HepG2 (cell line): ENCODE measurements at regions not wholly inside any gene's neighbourhood (a gene's known extent, or its start where the extent isn't known, plus 50 kb on each side); places are given as distances from the start of the nearest gene placed in this dataset.

Source experiments
- ATAC-seq: fragments of 200-7000 bp; cut with Tn5 transposase; 3 replicates; pipeline ENCODE4 v1.9.1; 2020; ENCODE audit warnings: mild to moderate bottlenecking, moderate library complexity
- BruUV-seq: library from RNA; stranded (reverse); fragments of 400-500 nt; replicated peaks from 2 replicates; lab custom pipeline; 2021; lab: Mats Ljungman, UMichigan
- CTCF ChIA-PET: fragments of 300-600 bp; formaldehyde crosslinking; extraction: SDS; loops from one replicate; lab custom pipeline; 2021; ENCODE audit warnings: low total read pairs, inconsistent platforms, low intra/inter-chr PET ratio; lab: Yijun Ruan, JAX
- POLR2A ChIA-PET: fragments of 350-600 bp; sonication (Branson Sonifier 250); formaldehyde crosslinking; loops from one replicate; lab custom pipeline; 2020; ENCODE audit warnings: antibody characterized with exemption, inconsistent platforms; lab: Yijun Ruan, JAX
- DNase-seq: peaks from one replicate; pipeline ENCODE4 v3.0.0-alpha.2; 2015; ENCODE audit warnings: low spot score
- FAIRE-seq: peaks from 3 replicates; lab custom pipeline; 2011; peaks lifted over from hg19 to GRCh38; lab: Jason Lieb, UNC
- H2AFZ ChIP-seq: one replicate; pipeline ENCODE4 v1.6.1; 2011; ENCODE audit warnings: low read length, inconsistent platforms
- H3K27ac ChIP-seq: fragments of 300-600 bp; 3 replicates; pipeline ENCODE4 v1.8.0; 2011; ENCODE audit warnings: mixed run types, mild to moderate bottlenecking, mixed read lengths, low read length, inconsistent platforms; ENCODE audit not compliant: insufficient read depth; ENCODE audit errors: extremely low read length
- H3K27me3 ChIP-seq, 2 experiments: fragments of 200-600 bp in 1 of 2; 2 replicates in 1 of 2; 3 replicates in 1 of 2; pipeline versions ENCODE4 v1.6.0 to v1.8.0; 2011; ENCODE audit warnings: low read length in 2 of 2, mild to moderate bottlenecking in 2 of 2, moderate library complexity in 2 of 2, inconsistent platforms in 1 of 2; ENCODE audit not compliant: insufficient read depth in 2 of 2, control insufficient read depth in 1 of 2
- H3K36me3 ChIP-seq, 2 experiments: fragments of 200-600 bp in 1 of 2; replicated peaks in 1 of 2; 2 replicates in 1 of 2; 3 replicates in 1 of 2; pipeline versions ENCODE4 v1.5.1 to v1.8.0; 2011; ENCODE audit warnings: low read length in 2 of 2, inconsistent platforms in 1 of 2; ENCODE audit not compliant: insufficient read depth in 2 of 2, control insufficient read depth in 1 of 2
- H3K4me1 ChIP-seq: 2 replicates; pipeline ENCODE4 v1.5.1; 2012; ENCODE audit warnings: low read length, inconsistent platforms; ENCODE audit not compliant: insufficient read depth
- H3K4me2 ChIP-seq: 2 replicates; pipeline ENCODE4 v1.6.0; 2011; ENCODE audit warnings: low read depth, low read length, inconsistent platforms
- H3K4me3 ChIP-seq, 3 experiments: fragments of 200-600 bp in 1 of 3; sonication (generic), shearing (Covaris generic) in 1 of 3; replicated peaks in 1 of 3; 2 replicates each; pipeline ENCODE4 v1.5.1; 2011 to 2016; ENCODE audit warnings: low read length in 3 of 3, inconsistent platforms in 2 of 3, low read depth in 2 of 3, mild to moderate bottlenecking in 2 of 3, control low read depth in 1 of 3, mixed read lengths in 1 of 3; ENCODE audit not compliant: insufficient read depth in 1 of 3
- H3K79me2 ChIP-seq: one replicate; pipeline ENCODE4 v1.6.1; 2011; ENCODE audit warnings: low read length, inconsistent platforms; ENCODE audit not compliant: insufficient read depth
- H3K9ac ChIP-seq: 2 replicates; pipeline ENCODE4 v1.6.0; 2011; ENCODE audit warnings: mild to moderate bottlenecking, low read depth, low read length, inconsistent platforms; ENCODE audit not compliant: insufficient read depth
- H3K9me3 ChIP-seq: 2 replicates; pipeline ENCODE4 v1.5.1; 2012; ENCODE audit warnings: mild to moderate bottlenecking, low read length
- H4K20me1 ChIP-seq: 2 replicates; pipeline ENCODE4 v1.6.0; 2011; ENCODE audit warnings: inconsistent platforms, mild to moderate bottlenecking, low read length, moderate library complexity; ENCODE audit not compliant: insufficient read depth
- CAMTA2 ChIP-seq: sonication (generic); formaldehyde crosslinking; IDR thresholded peaks from 2 replicates; pipeline ENCODE4 v1.4.0; 2020; ENCODE audit warnings: mild to moderate bottlenecking, missing genetic modification reagents, borderline replicate concordance
- CENPT ChIP-seq: sonication (generic); formaldehyde crosslinking; IDR thresholded peaks from 2 replicates; pipeline ENCODE4 v1.8.0; 2022; ENCODE audit warnings: low read depth, mild to moderate bottlenecking, moderate library complexity, missing genetic modification reagents
- GABPA ChIP-seq, 2 experiments: IDR thresholded peaks; 2 replicates each; pipeline ENCODE4 v1.6.1; 2011 to 2016; ENCODE audit warnings: low read depth in 2 of 2, low read length in 1 of 2, missing biosample characterization in 1 of 2, missing genetic modification characterization in 1 of 2
- HOXA9 ChIP-seq: sonication (generic); formaldehyde crosslinking; IDR thresholded peaks from 2 replicates; pipeline ENCODE4 v1.8.1; 2022; ENCODE audit warnings: missing genetic modification reagents, mild to moderate bottlenecking, moderate library complexity, borderline replicate concordance
- MIXL1 ChIP-seq: IDR thresholded peaks from 2 replicates; pipeline ENCODE4 v1.6.1; 2016
- RFXANK ChIP-seq: IDR thresholded peaks from 2 replicates; pipeline ENCODE4 v1.6.1; 2016
- RXRA ChIP-seq: sonication (generic); formaldehyde crosslinking; IDR thresholded peaks from 2 replicates; pipeline ENCODE4 v1.5.1; 2020; ENCODE audit warnings: missing genetic modification reagents
- SMARCE1 ChIP-seq: fragments of 450-650 bp; IDR thresholded peaks from 2 replicates; pipeline ENCODE4 v1.6.1; 2017; ENCODE audit warnings: borderline replicate concordance
- SNAI1 ChIP-seq: sonication (generic); formaldehyde crosslinking; IDR thresholded peaks from 2 replicates; pipeline ENCODE4 v1.5.0; 2020; ENCODE audit warnings: mild to moderate bottlenecking, missing genetic modification reagents, borderline replicate concordance
- ZNF451 ChIP-seq: sonication (generic); formaldehyde crosslinking; IDR thresholded peaks from 2 replicates; pipeline ENCODE4 v1.5.0; 2020; ENCODE audit warnings: mild to moderate bottlenecking, missing genetic modification reagents
- ZNF619 ChIP-seq: sonication (generic); formaldehyde crosslinking; IDR thresholded peaks from 2 replicates; pipeline ENCODE4 v1.4.0; 2020; ENCODE audit warnings: mild to moderate bottlenecking, missing genetic modification reagents
- WGBS: methylation state at CpG from one replicate; pipeline ENCODE4 v1.1.6; 2017; ENCODE audit warnings: low lambda C conversion rate; 5-methylcytosine and 5-hydroxymethylcytosine counted together
- in situ Hi-C: cut with HindIII; loops from 2 replicates; pipeline ENCODE4 v1.10.0; 2017; ENCODE audit warnings: low pct_unique_long_range_greater_than_20kb; ENCODE audit not compliant: extremely low pct_ligation_motif_present
- intact Hi-C: fragments of 100-400 bp; cut with micrococcal nuclease; formaldehyde crosslinking; loops from one replicate; pipeline ENCODE4 v1.10.0; 2022; ENCODE audit not compliant: unreplicated experiment
- TF ChIP-seq, protein P1 (sequence below): sonication (generic); formaldehyde crosslinking; IDR thresholded peaks from 2 replicates; pipeline ENCODE4 v1.5.1; 2020; ENCODE audit warnings: missing genetic modification reagents, mild to moderate bottlenecking, borderline replicate concordance
- TF ChIP-seq, protein P2 (sequence below): sonication (generic); formaldehyde crosslinking; IDR thresholded peaks from 2 replicates; pipeline ENCODE4 v1.4.0; 2020; ENCODE audit warnings: missing genetic modification reagents
- TF ChIP-seq, protein P3 (sequence below): sonication (generic); formaldehyde crosslinking; IDR thresholded peaks from 2 replicates; pipeline ENCODE4 v1.4.0; 2020; ENCODE audit warnings: mild to moderate bottlenecking, missing genetic modification reagents
- TF ChIP-seq, protein P4 (sequence below): fragments of 450-650 bp; IDR thresholded peaks from 2 replicates; pipeline ENCODE4 v1.6.1; 2017; ENCODE audit warnings: mild to moderate bottlenecking

DNA sequence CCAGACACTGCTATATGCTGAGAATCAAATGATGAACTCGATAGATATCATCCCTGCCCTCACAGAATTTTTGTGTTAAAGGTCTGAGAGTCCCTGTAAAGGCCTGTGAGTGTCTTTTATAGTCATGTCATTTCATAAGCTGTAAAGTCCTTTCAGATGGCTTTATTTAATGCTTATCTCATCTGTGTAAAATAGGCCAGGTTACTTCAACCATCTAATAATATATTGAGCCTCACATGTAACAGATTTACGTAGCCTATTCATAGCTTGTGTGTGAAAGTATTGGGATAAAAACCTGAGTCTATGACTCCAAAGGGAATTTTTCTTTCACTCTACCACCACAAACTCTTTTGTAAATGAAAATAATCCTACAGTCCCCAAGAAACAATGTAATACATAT lies 672.0 kb upstream of the SYT4 start:
- TF ChIP-seq, protein P1, sequence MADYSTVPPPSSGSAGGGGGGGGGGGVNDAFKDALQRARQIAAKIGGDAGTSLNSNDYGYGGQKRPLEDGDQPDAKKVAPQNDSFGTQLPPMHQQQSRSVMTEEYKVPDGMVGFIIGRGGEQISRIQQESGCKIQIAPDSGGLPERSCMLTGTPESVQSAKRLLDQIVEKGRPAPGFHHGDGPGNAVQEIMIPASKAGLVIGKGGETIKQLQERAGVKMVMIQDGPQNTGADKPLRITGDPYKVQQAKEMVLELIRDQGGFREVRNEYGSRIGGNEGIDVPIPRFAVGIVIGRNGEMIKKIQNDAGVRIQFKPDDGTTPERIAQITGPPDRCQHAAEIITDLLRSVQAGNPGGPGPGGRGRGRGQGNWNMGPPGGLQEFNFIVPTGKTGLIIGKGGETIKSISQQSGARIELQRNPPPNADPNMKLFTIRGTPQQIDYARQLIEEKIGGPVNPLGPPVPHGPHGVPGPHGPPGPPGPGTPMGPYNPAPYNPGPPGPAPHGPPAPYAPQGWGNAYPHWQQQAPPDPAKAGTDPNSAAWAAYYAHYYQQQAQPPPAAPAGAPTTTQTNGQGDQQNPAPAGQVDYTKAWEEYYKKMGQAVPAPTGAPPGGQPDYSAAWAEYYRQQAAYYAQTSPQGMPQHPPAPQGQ = no peak
- TF ChIP-seq CAMTA2 (no peak), SNAI1 (no peak), CENPT (no peak), RFXANK (CRISPR knock-in tag) (no peak), ZNF619 (CRISPR knock-in tag) (no peak), HOXA9 (no peak), GABPA (IDR thresholded peaks at IDR 0.05; ENCODE audit: low read depth, low read length) (no peak), GABPA (CRISPR knock-in tag; IDR thresholded peaks at IDR 0.05; ENCODE audit: low read depth) (no peak), MIXL1 (CRISPR knock-in tag) (no peak), ZNF451 (CRISPR knock-in tag) (no peak), SMARCE1 (no peak), RXRA (no peak)
- TF ChIP-seq, protein P2, sequence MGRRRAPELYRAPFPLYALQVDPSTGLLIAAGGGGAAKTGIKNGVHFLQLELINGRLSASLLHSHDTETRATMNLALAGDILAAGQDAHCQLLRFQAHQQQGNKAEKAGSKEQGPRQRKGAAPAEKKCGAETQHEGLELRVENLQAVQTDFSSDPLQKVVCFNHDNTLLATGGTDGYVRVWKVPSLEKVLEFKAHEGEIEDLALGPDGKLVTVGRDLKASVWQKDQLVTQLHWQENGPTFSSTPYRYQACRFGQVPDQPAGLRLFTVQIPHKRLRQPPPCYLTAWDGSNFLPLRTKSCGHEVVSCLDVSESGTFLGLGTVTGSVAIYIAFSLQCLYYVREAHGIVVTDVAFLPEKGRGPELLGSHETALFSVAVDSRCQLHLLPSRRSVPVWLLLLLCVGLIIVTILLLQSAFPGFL (CRISPR knock-in tag) = no peak
- TF ChIP-seq, protein P3, sequence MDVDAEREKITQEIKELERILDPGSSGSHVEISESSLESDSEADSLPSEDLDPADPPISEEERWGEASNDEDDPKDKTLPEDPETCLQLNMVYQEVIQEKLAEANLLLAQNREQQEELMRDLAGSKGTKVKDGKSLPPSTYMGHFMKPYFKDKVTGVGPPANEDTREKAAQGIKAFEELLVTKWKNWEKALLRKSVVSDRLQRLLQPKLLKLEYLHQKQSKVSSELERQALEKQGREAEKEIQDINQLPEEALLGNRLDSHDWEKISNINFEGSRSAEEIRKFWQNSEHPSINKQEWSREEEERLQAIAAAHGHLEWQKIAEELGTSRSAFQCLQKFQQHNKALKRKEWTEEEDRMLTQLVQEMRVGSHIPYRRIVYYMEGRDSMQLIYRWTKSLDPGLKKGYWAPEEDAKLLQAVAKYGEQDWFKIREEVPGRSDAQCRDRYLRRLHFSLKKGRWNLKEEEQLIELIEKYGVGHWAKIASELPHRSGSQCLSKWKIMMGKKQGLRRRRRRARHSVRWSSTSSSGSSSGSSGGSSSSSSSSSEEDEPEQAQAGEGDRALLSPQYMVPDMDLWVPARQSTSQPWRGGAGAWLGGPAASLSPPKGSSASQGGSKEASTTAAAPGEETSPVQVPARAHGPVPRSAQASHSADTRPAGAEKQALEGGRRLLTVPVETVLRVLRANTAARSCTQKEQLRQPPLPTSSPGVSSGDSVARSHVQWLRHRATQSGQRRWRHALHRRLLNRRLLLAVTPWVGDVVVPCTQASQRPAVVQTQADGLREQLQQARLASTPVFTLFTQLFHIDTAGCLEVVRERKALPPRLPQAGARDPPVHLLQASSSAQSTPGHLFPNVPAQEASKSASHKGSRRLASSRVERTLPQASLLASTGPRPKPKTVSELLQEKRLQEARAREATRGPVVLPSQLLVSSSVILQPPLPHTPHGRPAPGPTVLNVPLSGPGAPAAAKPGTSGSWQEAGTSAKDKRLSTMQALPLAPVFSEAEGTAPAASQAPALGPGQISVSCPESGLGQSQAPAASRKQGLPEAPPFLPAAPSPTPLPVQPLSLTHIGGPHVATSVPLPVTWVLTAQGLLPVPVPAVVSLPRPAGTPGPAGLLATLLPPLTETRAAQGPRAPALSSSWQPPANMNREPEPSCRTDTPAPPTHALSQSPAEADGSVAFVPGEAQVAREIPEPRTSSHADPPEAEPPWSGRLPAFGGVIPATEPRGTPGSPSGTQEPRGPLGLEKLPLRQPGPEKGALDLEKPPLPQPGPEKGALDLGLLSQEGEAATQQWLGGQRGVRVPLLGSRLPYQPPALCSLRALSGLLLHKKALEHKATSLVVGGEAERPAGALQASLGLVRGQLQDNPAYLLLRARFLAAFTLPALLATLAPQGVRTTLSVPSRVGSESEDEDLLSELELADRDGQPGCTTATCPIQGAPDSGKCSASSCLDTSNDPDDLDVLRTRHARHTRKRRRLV (CRISPR knock-in tag) = no peak
- TF ChIP-seq, protein P4, sequence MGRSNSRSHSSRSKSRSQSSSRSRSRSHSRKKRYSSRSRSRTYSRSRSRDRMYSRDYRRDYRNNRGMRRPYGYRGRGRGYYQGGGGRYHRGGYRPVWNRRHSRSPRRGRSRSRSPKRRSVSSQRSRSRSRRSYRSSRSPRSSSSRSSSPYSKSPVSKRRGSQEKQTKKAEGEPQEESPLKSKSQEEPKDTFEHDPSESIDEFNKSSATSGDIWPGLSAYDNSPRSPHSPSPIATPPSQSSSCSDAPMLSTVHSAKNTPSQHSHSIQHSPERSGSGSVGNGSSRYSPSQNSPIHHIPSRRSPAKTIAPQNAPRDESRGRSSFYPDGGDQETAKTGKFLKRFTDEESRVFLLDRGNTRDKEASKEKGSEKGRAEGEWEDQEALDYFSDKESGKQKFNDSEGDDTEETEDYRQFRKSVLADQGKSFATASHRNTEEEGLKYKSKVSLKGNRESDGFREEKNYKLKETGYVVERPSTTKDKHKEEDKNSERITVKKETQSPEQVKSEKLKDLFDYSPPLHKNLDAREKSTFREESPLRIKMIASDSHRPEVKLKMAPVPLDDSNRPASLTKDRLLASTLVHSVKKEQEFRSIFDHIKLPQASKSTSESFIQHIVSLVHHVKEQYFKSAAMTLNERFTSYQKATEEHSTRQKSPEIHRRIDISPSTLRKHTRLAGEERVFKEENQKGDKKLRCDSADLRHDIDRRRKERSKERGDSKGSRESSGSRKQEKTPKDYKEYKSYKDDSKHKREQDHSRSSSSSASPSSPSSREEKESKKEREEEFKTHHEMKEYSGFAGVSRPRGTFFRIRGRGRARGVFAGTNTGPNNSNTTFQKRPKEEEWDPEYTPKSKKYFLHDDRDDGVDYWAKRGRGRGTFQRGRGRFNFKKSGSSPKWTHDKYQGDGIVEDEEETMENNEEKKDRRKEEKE = no peak
- Histone ChIP-seq H3K4me3 (no peak overlapping the region), H3K27me3 (no peaks in the 10 kb centered on the region), H4K20me1 (no peaks in the 10 kb centered on the region), H3K9me3 (peaks cover 61% of the 10 kb centered on the region), H3K36me3 (no peaks in the 10 kb centered on the region), H3K9ac (no peak overlapping the region), H3K4me2 (no peak overlapping the region), H3K4me1 (no peaks in the 10 kb centered on the region), H3K27ac (no peak overlapping the region), H3K79me2 (no peaks in the 10 kb centered on the region), H2AFZ (no peak overlapping the region)
- intact Hi-C loops (no loop called here), in situ Hi-C loops (no loop called here)
- no peak for DNase-seq
- BruUV-seq = no TSS peak
- FAIRE-seq = no peak
- ATAC-seq = no peak
- CTCF ChIA-PET = no interaction called here
- 4% methylated on average over 2 of the region's 2 CpGs for WGBS
- POLR2A ChIA-PET = no interaction called here
